ENCODE measurements at regions not wholly inside any gene's neighbourhood (a gene's known extent, or its start where the extent isn't known, plus 50 kb on each side); places are given as distances from the start of the nearest gene placed in this dataset.

- TF ChIP-seq POU2F2 (IDR thresholded peaks at IDR 0.05; ENCODE audit: low read depth, low read length) (no peak), POLR2A (IDR thresholded peaks at IDR 0.05; ENCODE audit: low read depth, low read length) (no peak), POLR2AphosphoS5 (IDR thresholded peaks at IDR 0.05; ENCODE audit: low read depth, low read length) (no peak), PAX5 (IDR thresholded peaks at IDR 0.05; ENCODE audit: insufficient read depth, low read length, severe bottlenecking) (no peak), TAF1 (IDR thresholded peaks at IDR 0.05; ENCODE audit: low read depth, low read length) (no peak), SPI1 (IDR thresholded peaks at IDR 0.05; ENCODE audit: low read depth, low read length) (no peak)
- FAIRE-seq = no peak
- no peak for DNase-seq (ENCODE audit: insufficient read length, low spot score)
Measured at GRCh38 chr7:124422081-124422480, 343.5 kb downstream of the GPR37 start.

GRCh38 chr7:124420367-124420766 is 345.2 kb downstream of the GPR37 start:
- no peak for FAIRE-seq
- TF ChIP-seq POU2F2 (IDR thresholded peaks at IDR 0.05; ENCODE audit: low read depth, low read length) = no peak
- TF ChIP-seq SPI1 (IDR thresholded peaks at IDR 0.05; ENCODE audit: low read depth, low read length) = no peak
- TF ChIP-seq POLR2AphosphoS5 (IDR thresholded peaks at IDR 0.05; ENCODE audit: low read depth, low read length) = no peak
- TF ChIP-seq TAF1 (IDR thresholded peaks at IDR 0.05; ENCODE audit: low read depth, low read length) = no peak
- no peak for TF ChIP-seq POLR2A (IDR thresholded peaks at IDR 0.05; ENCODE audit: low read depth, low read length)
- TF ChIP-seq PAX5 (IDR thresholded peaks at IDR 0.05; ENCODE audit: insufficient read depth, low read length, severe bottlenecking) = no peak
- no peak for DNase-seq (ENCODE audit: insufficient read length, low spot score)

GRCh38 chr7:124413029-124413428 is 352.6 kb downstream of the GPR37 start:
- FAIRE-seq = no peak
- TF ChIP-seq TAF1 (IDR thresholded peaks at IDR 0.05; ENCODE audit: low read depth, low read length) = no peak
- TF ChIP-seq POU2F2 (IDR thresholded peaks at IDR 0.05; ENCODE audit: low read depth, low read length) = no peak
- TF ChIP-seq PAX5 (IDR thresholded peaks at IDR 0.05; ENCODE audit: insufficient read depth, low read length, severe bottlenecking) = no peak
- TF ChIP-seq POLR2A (IDR thresholded peaks at IDR 0.05; ENCODE audit: low read depth, low read length) = no peak
- TF ChIP-seq SPI1 (IDR thresholded peaks at IDR 0.05; ENCODE audit: low read depth, low read length) = no peak
- no peak for TF ChIP-seq POLR2AphosphoS5 (IDR thresholded peaks at IDR 0.05; ENCODE audit: low read depth, low read length)

GRCh38 chr7:124412531-124412930 is 353.1 kb downstream of the GPR37 start:
- no peak for DNase-seq (ENCODE audit: insufficient read length, low spot score)
- FAIRE-seq = no peak
- TF ChIP-seq PAX5 (IDR thresholded peaks at IDR 0.05; ENCODE audit: insufficient read depth, low read length, severe bottlenecking) = no peak
- TF ChIP-seq SPI1 (IDR thresholded peaks at IDR 0.05; ENCODE audit: low read depth, low read length) = no peak
- no peak for TF ChIP-seq POLR2AphosphoS5 (IDR thresholded peaks at IDR 0.05; ENCODE audit: low read depth, low read length)
- no peak for TF ChIP-seq POLR2A (IDR thresholded peaks at IDR 0.05; ENCODE audit: low read depth, low read length)
- TF ChIP-seq POU2F2 (IDR thresholded peaks at IDR 0.05; ENCODE audit: low read depth, low read length) = no peak
- no peak for TF ChIP-seq TAF1 (IDR thresholded peaks at IDR 0.05; ENCODE audit: low read depth, low read length)

More at GRCh38 chr7:124413029-124413428, 352.6 kb downstream of the GPR37 start:
- DNase-seq (ENCODE audit: insufficient read length, low spot score) = no peak

GRCh38 chr7:124411796-124412195 is 353.8 kb downstream of the GPR37 start:
- TF ChIP-seq SPI1 (IDR thresholded peaks at IDR 0.05; ENCODE audit: low read depth, low read length) (no peak), POU2F2 (IDR thresholded peaks at IDR 0.05; ENCODE audit: low read depth, low read length) (no peak), POLR2A (IDR thresholded peaks at IDR 0.05; ENCODE audit: low read depth, low read length) (no peak), TAF1 (IDR thresholded peaks at IDR 0.05; ENCODE audit: low read depth, low read length) (no peak), POLR2AphosphoS5 (IDR thresholded peaks at IDR 0.05; ENCODE audit: low read depth, low read length) (no peak), PAX5 (IDR thresholded peaks at IDR 0.05; ENCODE audit: insufficient read depth, low read length, severe bottlenecking) (no peak)
- no peak for DNase-seq (ENCODE audit: insufficient read length, low spot score)
- FAIRE-seq = no peak

GRCh38 chr7:124403587-124403986 is 362.0 kb downstream of the GPR37 start:
- FAIRE-seq (no peak), DNase-seq (ENCODE audit: insufficient read length, low spot score) (no peak)
- TF ChIP-seq TAF1 (IDR thresholded peaks at IDR 0.05; ENCODE audit: low read depth, low read length) (no peak), SPI1 (IDR thresholded peaks at IDR 0.05; ENCODE audit: low read depth, low read length) (no peak), PAX5 (IDR thresholded peaks at IDR 0.05; ENCODE audit: insufficient read depth, low read length, severe bottlenecking) (no peak), POLR2AphosphoS5 (IDR thresholded peaks at IDR 0.05; ENCODE audit: low read depth, low read length) (no peak), POLR2A (IDR thresholded peaks at IDR 0.05; ENCODE audit: low read depth, low read length) (no peak), POU2F2 (IDR thresholded peaks at IDR 0.05; ENCODE audit: low read depth, low read length) (no peak)

GRCh38 chr7:124403112-124403511 is 362.5 kb downstream of the GPR37 start:
- FAIRE-seq (no peak), DNase-seq (ENCODE audit: insufficient read length, low spot score) (no peak)
- TF ChIP-seq POLR2AphosphoS5 (IDR thresholded peaks at IDR 0.05; ENCODE audit: low read depth, low read length) = no peak
- no peak for TF ChIP-seq PAX5 (IDR thresholded peaks at IDR 0.05; ENCODE audit: insufficient read depth, low read length, severe bottlenecking)
- TF ChIP-seq TAF1 (IDR thresholded peaks at IDR 0.05; ENCODE audit: low read depth, low read length) = no peak
- no peak for TF ChIP-seq POU2F2 (IDR thresholded peaks at IDR 0.05; ENCODE audit: low read depth, low read length)
- no peak for TF ChIP-seq SPI1 (IDR thresholded peaks at IDR 0.05; ENCODE audit: low read depth, low read length)
- TF ChIP-seq POLR2A (IDR thresholded peaks at IDR 0.05; ENCODE audit: low read depth, low read length) = no peak

- TF ChIP-seq POLR2AphosphoS5 (IDR thresholded peaks at IDR 0.05; ENCODE audit: low read depth, low read length) (no peak), POLR2A (IDR thresholded peaks at IDR 0.05; ENCODE audit: low read depth, low read length) (no peak), TAF1 (IDR thresholded peaks at IDR 0.05; ENCODE audit: low read depth, low read length) (no peak), PAX5 (IDR thresholded peaks at IDR 0.05; ENCODE audit: insufficient read depth, low read length, severe bottlenecking) (no peak)
- no peak for DNase-seq (ENCODE audit: insufficient read length, low spot score)
- FAIRE-seq = no peak
Measured at GRCh38 chr7:124399941-124400340, 365.7 kb downstream of the GPR37 start.

GRCh38 chr7:124398937-124399552 is 366.2 kb upstream of the TMEM229A start:
- TF ChIP-seq SPI1 (IDR thresholded peaks at IDR 0.05; ENCODE audit: low read depth, low read length) (no peak), PAX5 (IDR thresholded peaks at IDR 0.05; ENCODE audit: insufficient read depth, low read length, severe bottlenecking) (no peak), POLR2A (IDR thresholded peaks at IDR 0.05; ENCODE audit: low read depth, low read length) (no peak), POLR2AphosphoS5 (IDR thresholded peaks at IDR 0.05; ENCODE audit: low read depth, low read length) (no peak), TAF1 (IDR thresholded peaks at IDR 0.05; ENCODE audit: low read depth, low read length) (no peak), POU2F2 (IDR thresholded peaks at IDR 0.05; ENCODE audit: low read depth, low read length) (no peak)
- DNase-seq (ENCODE audit: insufficient read length, low spot score) (no peak), FAIRE-seq (no peak)

- no peak for FAIRE-seq
- TF ChIP-seq TAF1 (IDR thresholded peaks at IDR 0.05; ENCODE audit: low read depth, low read length) (no peak), POU2F2 (IDR thresholded peaks at IDR 0.05; ENCODE audit: low read depth, low read length) (no peak), PAX5 (IDR thresholded peaks at IDR 0.05; ENCODE audit: insufficient read depth, low read length, severe bottlenecking) (no peak), SPI1 (IDR thresholded peaks at IDR 0.05; ENCODE audit: low read depth, low read length) (no peak), POLR2A (IDR thresholded peaks at IDR 0.05; ENCODE audit: low read depth, low read length) (no peak), POLR2AphosphoS5 (IDR thresholded peaks at IDR 0.05; ENCODE audit: low read depth, low read length) (no peak)
- DNase-seq (ENCODE audit: insufficient read length, low spot score) = no peak
Measured at GRCh38 chr7:124397134-124397533, 364.3 kb upstream of the TMEM229A start.
